ENCODE measurements at regions not wholly inside any gene's neighbourhood (a gene's known extent, or its start where the extent isn't known, plus 50 kb on each side); places are given as distances from the start of the nearest gene placed in this dataset.

DNA sequence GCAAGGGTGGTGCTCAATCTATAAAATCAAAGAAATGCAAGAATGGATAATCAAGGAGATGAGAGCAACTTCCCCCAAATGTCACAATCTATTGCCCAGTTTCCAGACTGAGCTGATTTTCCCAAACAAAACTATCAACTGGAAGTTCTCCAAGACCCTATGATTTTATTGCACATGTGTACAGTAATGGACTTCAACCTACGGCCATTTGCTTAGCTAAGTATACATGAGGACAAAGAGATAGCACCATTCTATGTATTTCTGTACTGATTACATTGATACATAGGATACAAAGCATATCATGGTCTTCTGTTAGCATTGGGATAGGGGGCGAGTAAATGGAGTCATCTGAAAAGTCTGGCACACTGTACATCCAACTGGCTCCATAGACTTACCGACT lies 407.8 kb downstream of the GABRG1 start:
- no peaks in the 10 kb centered on the region for H3K36me3 ChIP-seq (ENCODE audit: control insufficient read depth, insufficient read depth, low read length)
- no CpG with 5 or more reads among the region's 3 CpGs for WGBS (ENCODE audit: insufficient coverage, low lambda C conversion rate)
- no peaks in the 10 kb centered on the region for H3K9me3 ChIP-seq (ENCODE audit: control insufficient read depth, low read depth, low read length)
- no peak overlapping the region for H3K27ac ChIP-seq (ENCODE audit: low read length)
- H3K4me3 ChIP-seq (ENCODE audit: low read length) = no peak overlapping the region
- H3K4me1 ChIP-seq (ENCODE audit: control insufficient read depth, insufficient read depth, low read length) = no peaks in the 10 kb centered on the region
- no peaks in the 10 kb centered on the region for H3K27me3 ChIP-seq (ENCODE audit: control insufficient read depth, insufficient read depth, low read length)
- DNase-seq = no peak

DNA sequence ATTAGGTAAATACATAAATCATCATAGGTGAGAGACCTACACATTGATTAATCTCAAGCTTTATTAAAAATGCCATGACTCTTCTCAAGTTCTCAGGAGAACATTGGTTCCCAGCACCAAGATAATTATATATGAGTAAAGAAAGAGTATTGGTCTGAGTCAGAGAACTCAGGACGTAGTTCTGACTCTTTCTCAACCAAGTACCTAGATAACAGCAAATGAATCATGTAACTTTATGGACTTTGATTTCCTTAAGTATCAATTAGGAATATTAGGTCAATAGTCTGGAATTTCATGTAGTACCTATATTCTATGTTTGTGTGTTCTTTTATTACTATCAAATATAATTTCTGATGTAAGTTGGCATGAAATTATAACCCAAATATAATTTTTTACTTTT lies 409.9 kb downstream of the GABRG1 start:
- Histone ChIP-seq H3K36me3 (ENCODE audit: control insufficient read depth, insufficient read depth, low read length) (no peaks in the 10 kb centered on the region), H3K4me3 (ENCODE audit: low read length) (no peak overlapping the region), H3K27ac (ENCODE audit: low read length) (peak overlapping the region; percentile 35), H3K27me3 (ENCODE audit: control insufficient read depth, insufficient read depth, low read length) (no peaks in the 10 kb centered on the region), H3K9me3 (ENCODE audit: control insufficient read depth, low read depth, low read length) (no peaks in the 10 kb centered on the region), H3K4me1 (ENCODE audit: control insufficient read depth, insufficient read depth, low read length) (no peaks in the 10 kb centered on the region)
- no CpG with 5 or more reads among the region's 1 CpG for WGBS (ENCODE audit: insufficient coverage, low lambda C conversion rate)
- peak in 1 of 2 donors; percentile 33 for DNase-seq

DNA sequence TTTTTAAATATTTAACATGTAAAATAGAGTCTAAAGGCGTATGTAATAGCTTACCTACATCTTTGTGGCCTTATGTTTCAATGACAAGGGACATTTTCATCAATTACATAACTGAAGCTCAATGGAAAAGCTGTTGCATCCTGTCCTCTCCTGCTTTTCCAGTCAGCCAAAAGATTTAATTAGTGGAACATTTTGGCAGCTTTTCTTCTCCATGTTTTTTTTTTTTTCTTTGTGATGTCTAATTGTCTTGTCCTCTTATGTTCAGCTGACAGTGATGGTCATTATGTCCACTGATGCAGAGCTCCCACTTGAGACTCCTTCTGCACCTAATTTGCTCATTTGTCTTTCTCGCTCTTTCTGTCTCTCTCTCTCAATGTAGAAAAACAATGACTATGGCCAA lies 422.2 kb downstream of the GABRG1 start:
- no peaks in the 10 kb centered on the region for H3K4me1 ChIP-seq (ENCODE audit: control insufficient read depth, insufficient read depth, low read length)
- no peak overlapping the region for H3K4me3 ChIP-seq (ENCODE audit: low read length)
- H3K36me3 ChIP-seq (ENCODE audit: control insufficient read depth, insufficient read depth, low read length) = no peaks in the 10 kb centered on the region
- no peak for DNase-seq
- WGBS (ENCODE audit: insufficient coverage, low lambda C conversion rate) = 57% methylated on average over 1 of the region's 2 CpGs
- H3K9me3 ChIP-seq (ENCODE audit: control insufficient read depth, low read depth, low read length) = no peaks in the 10 kb centered on the region
- no peak overlapping the region for H3K27ac ChIP-seq (ENCODE audit: low read length)
- H3K27me3 ChIP-seq (ENCODE audit: control insufficient read depth, insufficient read depth, low read length) = no peaks in the 10 kb centered on the region

DNA sequence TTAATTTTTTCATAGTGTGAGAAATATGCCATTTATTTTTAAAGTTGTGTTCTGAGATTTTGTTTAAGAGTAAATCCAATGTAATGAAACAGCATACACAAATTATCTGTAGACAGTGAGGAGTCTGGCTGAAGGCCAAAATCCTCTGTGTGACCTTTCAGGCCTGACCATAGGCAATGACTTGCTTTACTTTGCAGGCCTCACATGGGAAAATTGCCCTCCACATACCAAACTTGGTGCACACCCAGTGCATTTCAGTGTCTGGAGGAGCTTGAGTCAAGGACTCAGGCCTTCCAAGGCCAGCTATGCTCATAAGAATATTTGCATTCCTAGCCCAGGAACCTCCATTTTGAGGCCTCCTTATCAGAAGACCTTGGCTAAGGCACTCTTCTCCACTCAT lies 430.1 kb downstream of the GABRG1 start:
- H3K4me1 ChIP-seq (ENCODE audit: control insufficient read depth, insufficient read depth, low read length) = no peaks in the 10 kb centered on the region
- H3K27ac ChIP-seq (ENCODE audit: low read length) = no peak overlapping the region
- no peak overlapping the region for H3K4me3 ChIP-seq (ENCODE audit: low read length)
- DNase-seq = no peak
- H3K36me3 ChIP-seq (ENCODE audit: control insufficient read depth, insufficient read depth, low read length) = no peaks in the 10 kb centered on the region
- no peaks in the 10 kb centered on the region for H3K27me3 ChIP-seq (ENCODE audit: control insufficient read depth, insufficient read depth, low read length)
- H3K9me3 ChIP-seq (ENCODE audit: control insufficient read depth, low read depth, low read length) = no peaks in the 10 kb centered on the region

DNA sequence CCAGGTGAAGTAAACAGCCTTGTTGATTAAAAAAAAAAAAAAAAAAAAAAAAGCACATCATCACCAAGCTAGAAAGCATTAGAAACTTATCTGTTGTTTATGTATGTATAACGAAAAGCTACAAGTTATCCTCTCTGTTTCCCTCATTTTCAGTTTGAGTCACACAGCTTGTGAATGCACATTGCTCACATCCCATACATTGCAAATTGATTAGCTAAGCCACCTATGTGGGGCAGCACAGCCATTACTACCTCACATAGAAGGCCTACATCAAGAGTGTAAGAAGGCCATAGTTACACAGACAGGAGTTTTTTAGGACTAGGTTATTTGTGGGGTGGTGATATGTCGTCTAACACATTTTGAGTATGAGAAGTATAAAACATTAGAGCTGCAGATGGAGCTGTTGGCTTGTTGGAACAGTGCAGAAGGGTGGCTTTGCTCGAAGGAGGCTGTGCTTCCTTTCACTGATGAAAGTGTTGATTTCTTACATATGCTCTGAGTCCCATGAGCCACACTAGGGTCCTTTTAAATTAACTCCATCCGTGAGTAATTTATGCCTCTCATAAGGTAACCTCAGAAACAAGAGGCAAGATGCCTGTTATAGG lies 431.6 kb downstream of the GABRG1 start:
- Histone ChIP-seq H3K9me3 (ENCODE audit: control insufficient read depth, low read depth, low read length) (no peaks in the 10 kb centered on the region), H3K27ac (ENCODE audit: low read length) (no peak overlapping the region), H3K36me3 (ENCODE audit: control insufficient read depth, insufficient read depth, low read length) (no peaks in the 10 kb centered on the region), H3K4me1 (ENCODE audit: control insufficient read depth, insufficient read depth, low read length) (no peaks in the 10 kb centered on the region), H3K27me3 (ENCODE audit: control insufficient read depth, insufficient read depth, low read length) (no peaks in the 10 kb centered on the region), H3K4me3 (ENCODE audit: low read length) (no peak overlapping the region)
- no peak for DNase-seq
- no CpG with 5 or more reads among the region's 4 CpGs for WGBS (ENCODE audit: insufficient coverage, low lambda C conversion rate)

DNA sequence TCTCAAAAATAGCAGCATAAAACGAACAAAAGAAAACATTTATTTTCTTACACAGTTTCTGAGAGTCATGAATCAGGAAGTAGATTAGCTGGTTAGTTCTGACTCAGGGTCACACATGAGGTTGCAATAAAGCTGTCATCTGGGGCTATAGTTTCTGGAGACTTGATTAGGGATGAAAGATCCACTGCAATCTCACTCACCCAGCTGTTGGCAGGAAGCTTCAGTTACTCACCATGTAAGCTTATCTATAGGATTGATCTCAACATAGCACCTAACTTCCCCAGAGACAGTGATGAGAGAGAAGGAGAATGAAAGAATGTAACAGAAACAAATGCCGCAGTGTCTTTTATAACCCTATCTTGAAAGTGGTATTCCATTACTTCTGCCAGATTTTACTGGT lies 435.5 kb downstream of the GABRG1 start:
- Histone ChIP-seq H3K27me3 (ENCODE audit: control insufficient read depth, insufficient read depth, low read length) (no peaks in the 10 kb centered on the region), H3K27ac (ENCODE audit: low read length) (no peak overlapping the region), H3K9me3 (ENCODE audit: control insufficient read depth, low read depth, low read length) (no peaks in the 10 kb centered on the region), H3K4me1 (ENCODE audit: control insufficient read depth, insufficient read depth, low read length) (no peaks in the 10 kb centered on the region), H3K36me3 (ENCODE audit: control insufficient read depth, insufficient read depth, low read length) (no peaks in the 10 kb centered on the region), H3K4me3 (ENCODE audit: low read length) (no peak overlapping the region)
- DNase-seq = no peak
- WGBS (ENCODE audit: insufficient coverage, low lambda C conversion rate) = 0% methylated on average over 1 of the region's 2 CpGs

DNA sequence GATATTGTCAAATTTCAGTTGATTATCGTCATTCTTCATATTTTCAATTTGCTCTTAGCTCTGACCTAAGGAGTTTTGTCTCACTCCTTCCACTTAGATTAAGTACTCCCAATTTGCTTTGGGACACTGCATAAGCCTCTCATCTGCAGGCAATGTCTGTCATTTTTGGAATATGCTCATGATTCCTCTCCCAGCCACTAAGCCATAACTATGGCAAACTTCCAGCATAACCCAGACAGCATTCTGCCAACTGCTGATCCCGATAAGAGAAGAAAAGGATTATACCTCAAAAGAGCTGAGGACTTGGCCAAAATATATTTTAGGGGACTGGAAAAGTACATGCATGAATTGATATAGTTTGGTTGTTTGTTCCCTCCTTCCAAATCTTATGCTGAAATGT lies 444.4 kb downstream of the GABRG1 start:
- no peaks in the 10 kb centered on the region for H3K36me3 ChIP-seq (ENCODE audit: control insufficient read depth, insufficient read depth, low read length)
- no CpG with 5 or more reads among the region's 2 CpGs for WGBS (ENCODE audit: insufficient coverage, low lambda C conversion rate)
- H3K27ac ChIP-seq (ENCODE audit: low read length) = no peak overlapping the region
- no peaks in the 10 kb centered on the region for H3K4me1 ChIP-seq (ENCODE audit: control insufficient read depth, insufficient read depth, low read length)
- H3K27me3 ChIP-seq (ENCODE audit: control insufficient read depth, insufficient read depth, low read length) = no peaks in the 10 kb centered on the region
- H3K4me3 ChIP-seq (ENCODE audit: low read length) = no peak overlapping the region
- H3K9me3 ChIP-seq (ENCODE audit: control insufficient read depth, low read depth, low read length) = no peaks in the 10 kb centered on the region
- DNase-seq = no peak

DNA sequence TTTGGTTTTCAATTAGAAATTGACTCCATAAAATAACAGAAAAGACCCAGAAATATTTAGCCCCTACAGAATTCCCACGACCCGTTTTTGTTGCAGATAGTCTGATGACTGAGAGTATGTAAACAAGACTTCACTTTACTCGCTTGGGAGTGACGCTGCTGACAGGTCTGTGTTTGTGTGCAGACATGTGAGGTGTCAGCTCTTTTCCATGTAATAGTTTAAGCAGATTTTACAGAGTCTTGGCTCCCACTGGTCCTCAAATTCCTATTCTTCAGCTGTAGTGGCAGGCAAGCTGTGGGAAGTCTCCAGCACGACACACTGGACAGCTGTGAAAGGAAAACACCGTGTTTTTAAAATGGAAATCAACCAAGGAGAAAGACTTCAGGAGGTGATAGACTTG lies 455.7 kb downstream of the GABRG1 start:
- Histone ChIP-seq H3K4me3 (ENCODE audit: low read length) (no peak overlapping the region), H3K27ac (ENCODE audit: low read length) (no peak overlapping the region), H3K27me3 (ENCODE audit: control insufficient read depth, insufficient read depth, low read length) (no peaks in the 10 kb centered on the region), H3K9me3 (ENCODE audit: control insufficient read depth, low read depth, low read length) (no peaks in the 10 kb centered on the region), H3K36me3 (ENCODE audit: control insufficient read depth, insufficient read depth, low read length) (no peaks in the 10 kb centered on the region), H3K4me1 (ENCODE audit: control insufficient read depth, insufficient read depth, low read length) (no peaks in the 10 kb centered on the region)
- WGBS (ENCODE audit: insufficient coverage, low lambda C conversion rate) = no CpG with 5 or more reads among the region's 6 CpGs
- DNase-seq = no peak

DNA sequence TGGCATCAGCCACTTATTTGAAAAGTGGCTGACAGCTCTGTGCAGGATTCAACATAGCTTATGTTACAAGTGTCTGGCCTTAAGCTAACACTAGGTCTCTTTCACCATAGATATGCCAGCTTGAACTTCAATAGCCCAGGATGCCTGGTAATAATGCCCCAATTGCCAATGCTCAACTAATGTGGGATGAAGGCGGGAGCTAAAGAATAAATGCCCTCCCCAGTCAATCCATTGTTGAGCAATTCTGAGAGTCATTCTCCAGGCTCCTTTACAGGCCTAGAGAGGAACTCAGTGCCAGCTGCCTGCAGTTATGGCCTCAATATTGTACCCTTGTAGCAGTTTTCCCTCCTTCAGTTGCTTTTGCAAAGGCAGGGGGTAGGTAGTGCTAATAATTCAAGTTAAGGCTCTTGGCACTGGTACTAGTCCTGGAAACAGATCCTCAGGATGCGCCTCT lies 460.2 kb downstream of the GABRG1 start:
- H3K9me3 ChIP-seq (ENCODE audit: control insufficient read depth, low read depth, low read length) = no peaks in the 10 kb centered on the region
- H3K27ac ChIP-seq (ENCODE audit: low read length) = no peak overlapping the region
- H3K4me3 ChIP-seq (ENCODE audit: low read length) = no peak overlapping the region
- no peaks in the 10 kb centered on the region for H3K36me3 ChIP-seq (ENCODE audit: control insufficient read depth, insufficient read depth, low read length)
- no peaks in the 10 kb centered on the region for H3K4me1 ChIP-seq (ENCODE audit: control insufficient read depth, insufficient read depth, low read length)
- H3K27me3 ChIP-seq (ENCODE audit: control insufficient read depth, insufficient read depth, low read length) = no peaks in the 10 kb centered on the region
- no peak for DNase-seq
- WGBS (ENCODE audit: insufficient coverage, low lambda C conversion rate) = no CpG with 5 or more reads among the region's 2 CpGs

DNA sequence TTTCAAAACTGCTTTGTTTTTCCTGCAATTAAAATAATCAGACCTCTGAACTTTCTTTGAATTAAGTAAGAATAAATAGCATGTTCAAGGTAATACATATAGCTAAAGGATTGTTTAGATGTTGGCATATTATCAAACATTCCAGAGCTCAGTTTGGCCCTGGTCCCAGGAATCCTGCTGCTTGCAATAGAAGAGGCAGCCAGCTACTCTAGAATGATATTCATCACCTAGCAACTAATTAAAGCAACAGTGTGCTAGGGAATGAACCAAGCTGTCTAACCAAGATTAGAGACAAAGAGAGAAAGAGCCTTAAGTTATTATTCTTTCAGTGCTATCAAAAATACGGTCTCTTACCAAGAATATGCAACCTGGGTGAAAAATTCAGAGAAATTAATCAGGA lies 460.9 kb downstream of the GABRG1 start:
- H3K4me1 ChIP-seq (ENCODE audit: control insufficient read depth, insufficient read depth, low read length) = no peaks in the 10 kb centered on the region
- no peak overlapping the region for H3K27ac ChIP-seq (ENCODE audit: low read length)
- DNase-seq = peak; percentile 26 to 47
- H3K36me3 ChIP-seq (ENCODE audit: control insufficient read depth, insufficient read depth, low read length) = no peaks in the 10 kb centered on the region
- H3K9me3 ChIP-seq (ENCODE audit: control insufficient read depth, low read depth, low read length) = no peaks in the 10 kb centered on the region
- WGBS (ENCODE audit: insufficient coverage, low lambda C conversion rate) = no CpG with 5 or more reads among the region's 1 CpG
- no peaks in the 10 kb centered on the region for H3K27me3 ChIP-seq (ENCODE audit: control insufficient read depth, insufficient read depth, low read length)
- H3K4me3 ChIP-seq (ENCODE audit: low read length) = no peak overlapping the region

DNA sequence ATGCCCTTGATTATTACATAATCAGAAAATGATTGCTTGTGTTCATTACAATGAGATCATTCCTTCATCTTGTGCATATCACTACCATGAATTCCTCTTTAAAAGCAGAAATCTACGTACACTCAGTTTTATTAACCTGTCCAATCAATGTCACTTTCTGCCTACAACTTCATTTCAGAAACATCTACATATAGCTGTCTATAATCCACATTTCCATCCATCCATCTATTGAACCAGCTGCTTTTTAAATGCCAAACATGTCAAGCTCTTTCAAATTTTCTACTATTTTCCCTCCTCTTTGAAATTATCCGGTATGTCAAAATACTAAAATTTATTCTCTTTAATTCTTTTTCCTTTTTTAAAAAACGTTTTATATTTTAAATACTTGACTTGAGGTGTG lies 462.0 kb downstream of the GABRG1 start:
- H3K4me1 ChIP-seq (ENCODE audit: control insufficient read depth, insufficient read depth, low read length) = no peaks in the 10 kb centered on the region
- H3K9me3 ChIP-seq (ENCODE audit: control insufficient read depth, low read depth, low read length) = no peaks in the 10 kb centered on the region
- no peaks in the 10 kb centered on the region for H3K27me3 ChIP-seq (ENCODE audit: control insufficient read depth, insufficient read depth, low read length)
- no peak overlapping the region for H3K27ac ChIP-seq (ENCODE audit: low read length)
- H3K4me3 ChIP-seq (ENCODE audit: low read length) = no peak overlapping the region
- 100% methylated on average over 1 of the region's 3 CpGs for WGBS (ENCODE audit: insufficient coverage, low lambda C conversion rate)
- H3K36me3 ChIP-seq (ENCODE audit: control insufficient read depth, insufficient read depth, low read length) = no peaks in the 10 kb centered on the region
- no peak for DNase-seq

All from large intestine (tissue), 3 donors.